ENCODE measurements at regions not wholly inside any gene's neighbourhood (a gene's known extent, or its start where the extent isn't known, plus 50 kb on each side); places are given as distances from the start of the nearest gene placed in this dataset.
"Not testable (repeated sequence)": the region's sequence is repeated elsewhere in the genome, so short reads cannot be mapped to it uniquely, and the experiment has no call there.

- not testable (repeated sequence) for FAIRE-seq; DNase-seq (ENCODE audit: insufficient read length, low spot score)
Measured at GRCh38 chr10:42227859-42228258, 410.5 kb downstream of the ZNF33B start.

GRCh38 chr10:42193588-42193987 is 444.8 kb downstream of the ZNF33B start:
- FAIRE-seq; DNase-seq (ENCODE audit: insufficient read length, low spot score): not testable (repeated sequence)

- FAIRE-seq; DNase-seq (ENCODE audit: insufficient read length, low spot score): not testable (repeated sequence)
Measured at GRCh38 chr10:42192450-42192849, 445.9 kb downstream of the ZNF33B start.

- DNase-seq (ENCODE audit: insufficient read length, low spot score); FAIRE-seq: not testable (repeated sequence)
Measured at GRCh38 chr10:42187501-42188195, 450.7 kb downstream of the ZNF33B start.

- FAIRE-seq; DNase-seq (ENCODE audit: insufficient read length, low spot score): not testable (repeated sequence)
Measured at GRCh38 chr10:42177793-42178689, 460.3 kb downstream of the ZNF33B start.

- DNase-seq (ENCODE audit: insufficient read length, low spot score): no peak
- FAIRE-seq: no peak
Measured at GRCh38 chr10:42177077-42177792, 461.1 kb downstream of the ZNF33B start.

GRCh38 chr10:42150428-42151061 is 487.8 kb downstream of the ZNF33B start:
- FAIRE-seq (no peak), DNase-seq (ENCODE audit: insufficient read length, low spot score) (no peak)

- DNase-seq (ENCODE audit: insufficient read length, low spot score) (no peak), FAIRE-seq (no peak)
Measured at GRCh38 chr10:42149722-42150427, 488.5 kb downstream of the ZNF33B start.

GRCh38 chr10:42149027-42149700 is 489.2 kb downstream of the ZNF33B start:
- DNase-seq (ENCODE audit: insufficient read length, low spot score) (no peak), FAIRE-seq (no peak)

GRCh38 chr10:42146165-42146564 is 492.2 kb downstream of the ZNF33B start:
- not testable (repeated sequence) for DNase-seq (ENCODE audit: insufficient read length, low spot score); FAIRE-seq

- not testable (repeated sequence) for DNase-seq (ENCODE audit: insufficient read length, low spot score); FAIRE-seq
Measured at GRCh38 chr10:42138023-42138422, 500.3 kb downstream of the ZNF33B start.

GRCh38 chr10:42113158-42113450 is 525.3 kb downstream of the ZNF33B start:
- DNase-seq (ENCODE audit: insufficient read length, low spot score): no peak
- FAIRE-seq: no peak

GRCh38 chr10:42112331-42113157 is 525.8 kb downstream of the ZNF33B start:
- DNase-seq (ENCODE audit: insufficient read length, low spot score) (no peak), FAIRE-seq (no peak)

GRCh38 chr10:42111661-42112330 is 526.6 kb downstream of the ZNF33B start:
- FAIRE-seq (no peak), DNase-seq (ENCODE audit: insufficient read length, low spot score) (no peak)

- DNase-seq (ENCODE audit: insufficient read length, low spot score): no peak
- no peak for FAIRE-seq
Measured at GRCh38 chr10:42111076-42111475, 527.3 kb downstream of the ZNF33B start.

Measured in HTR-8/SVneo (cell line).